Hepatocyte (in vitro differentiated cells): ENCODE measurements at regions not wholly inside any gene's neighbourhood (a gene's known extent, or its start where the extent isn't known, plus 50 kb on each side); places are given as distances from the start of the nearest gene placed in this dataset.

ENCODE experiments used
- CTCF ChIP-seq: fragments of 200-600 bp; sonication (generic); IDR thresholded peaks from 2 replicates; pipeline ENCODE4 v1.5.1; 2016; ENCODE audit warnings: antibody characterized with exemption, mild to moderate bottlenecking; ENCODE audit not compliant: poor library complexity
- EZH2 ChIP-seq: fragments of 200-600 bp; sonication (generic); IDR thresholded peaks from 2 replicates; pipeline ENCODE4 v1.6.1; 2016; ENCODE audit warnings: antibody characterized with exemption, mild to moderate bottlenecking, borderline replicate concordance
- EZH2phosphoT487 ChIP-seq: fragments of 200-600 bp; sonication (generic); IDR thresholded peaks from one replicate; pipeline ENCODE4 v1.6.1; 2018; ENCODE audit warnings: antibody characterized with exemption, mild to moderate bottlenecking, low read depth, moderate library complexity; ENCODE audit not compliant: unreplicated experiment, severe bottlenecking

GRCh38 chr5:175336781-175337180 is 107.2 kb downstream of the DRD1 start:
- no peak for TF ChIP-seq EZH2phosphoT487
- no peak for TF ChIP-seq CTCF
- TF ChIP-seq EZH2, result no peak
